Gastroesophageal sphincter (tissue), 4 donors: ENCODE measurements at regions not wholly inside any gene's neighbourhood (a gene's known extent, or its start where the extent isn't known, plus 50 kb on each side); places are given as distances from the start of the nearest gene placed in this dataset.

Experiments
- ATAC-seq: fragments of 150-250 bp; one replicate; pipeline ENCODE4 v1.9.1; 2016; ENCODE audit warnings: mild to moderate bottlenecking, moderate library complexity
- H3K27ac ChIP-seq, 4 donors: fragments of 200-600 bp; sonication (generic) in 3 of 4; 1 replicate in 3 of 4; 2 replicates in 1 of 4; pipeline ENCODE4 v1.5.1; 2016 to 2019
- H3K27me3 ChIP-seq: fragments of 200-600 bp; sonication (generic); one replicate; pipeline ENCODE4 v1.5.1; 2019
- H3K36me3 ChIP-seq, 2 donors: fragments of 200-600 bp; sonication (generic); one replicate each; pipeline ENCODE4 v1.5.1; 2019; ENCODE audit warnings: control low read depth in 1 of 2
- H3K4me1 ChIP-seq, 3 donors: fragments of 200-600 bp; sonication (generic); 1 replicate in 2 of 3; 2 replicates in 1 of 3; pipeline ENCODE4 v1.5.1; 2016 to 2019; ENCODE audit warnings: control low read depth in 2 of 3
- H3K4me3 ChIP-seq, 2 donors: fragments of 200-600 bp; sonication (generic); one replicate each; pipeline ENCODE4 v1.5.1; 2019; ENCODE audit warnings: mild to moderate bottlenecking in 1 of 2, moderate library complexity in 1 of 2
- H3K9me3 ChIP-seq, 3 donors: fragments of 200-600 bp; sonication (generic); one replicate each; pipeline ENCODE4 v1.5.1; 2017 to 2019; ENCODE audit warnings: control low read depth in 2 of 3
- EP300 ChIP-seq: sonication (generic); formaldehyde crosslinking; IDR thresholded peaks from one replicate; pipeline ENCODE4 v1.6.1; 2017; ENCODE audit warnings: antibody characterized with exemption, mild to moderate bottlenecking
- POLR2A ChIP-seq, 2 donors: fragments of 450-650 bp; IDR thresholded peaks; one replicate each; pipeline ENCODE4 v1.6.1; 2017; ENCODE audit warnings: antibody characterized with exemption in 2 of 2, mild to moderate bottlenecking in 2 of 2, moderate library complexity in 1 of 2
- POLR2AphosphoS5 ChIP-seq: sonication (generic); formaldehyde crosslinking; IDR thresholded peaks from one replicate; pipeline ENCODE4 v1.6.1; 2017; ENCODE audit warnings: antibody characterized with exemption
- WGBS, 2 donors: methylation state at CpG; one replicate each; pipeline ENCODE4 v1.1.5; 2018; ENCODE audit warnings: low coverage in 1 of 2; 5-methylcytosine and 5-hydroxymethylcytosine counted together
- TF ChIP-seq, protein P1 (sequence below), 4 experiments: fragments of 200-600 bp in 2 of 4; fragments of 450-650 bp in 2 of 4; sonication (generic) in 1 of 4; IDR thresholded peaks; one replicate each; pipeline ENCODE4 v1.5.1; 2017 to 2019; ENCODE audit warnings: antibody characterized with exemption in 4 of 4, mild to moderate bottlenecking in 2 of 4, moderate library complexity in 2 of 4

DNA sequence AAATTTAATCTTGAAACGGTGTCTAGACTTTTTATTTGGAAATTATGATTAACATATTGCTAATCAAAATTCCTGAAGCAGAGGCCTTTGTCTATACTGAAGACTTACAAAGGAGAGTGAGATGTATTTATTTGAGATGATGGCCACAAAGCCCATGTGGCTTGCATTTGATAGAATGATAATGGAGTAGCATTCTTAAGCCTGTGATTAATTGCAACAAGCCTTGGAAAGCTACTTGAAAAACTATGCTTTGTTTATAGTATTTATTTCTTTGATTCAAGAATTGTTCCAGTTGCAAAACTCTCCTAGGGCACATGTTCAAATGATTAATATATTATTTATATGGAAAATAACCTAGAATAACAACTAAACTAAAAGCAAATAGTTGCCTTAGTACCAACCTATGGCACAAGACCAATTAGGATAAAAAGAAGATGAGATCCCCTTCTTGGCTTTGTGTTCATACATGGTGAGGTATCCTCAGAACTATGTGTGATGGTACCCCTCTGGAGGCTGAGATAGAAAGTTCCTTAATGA, 244.1 kb upstream of the TBL1XR1 start:
- TF ChIP-seq EP300 = no peak
- TF ChIP-seq, protein P1, sequence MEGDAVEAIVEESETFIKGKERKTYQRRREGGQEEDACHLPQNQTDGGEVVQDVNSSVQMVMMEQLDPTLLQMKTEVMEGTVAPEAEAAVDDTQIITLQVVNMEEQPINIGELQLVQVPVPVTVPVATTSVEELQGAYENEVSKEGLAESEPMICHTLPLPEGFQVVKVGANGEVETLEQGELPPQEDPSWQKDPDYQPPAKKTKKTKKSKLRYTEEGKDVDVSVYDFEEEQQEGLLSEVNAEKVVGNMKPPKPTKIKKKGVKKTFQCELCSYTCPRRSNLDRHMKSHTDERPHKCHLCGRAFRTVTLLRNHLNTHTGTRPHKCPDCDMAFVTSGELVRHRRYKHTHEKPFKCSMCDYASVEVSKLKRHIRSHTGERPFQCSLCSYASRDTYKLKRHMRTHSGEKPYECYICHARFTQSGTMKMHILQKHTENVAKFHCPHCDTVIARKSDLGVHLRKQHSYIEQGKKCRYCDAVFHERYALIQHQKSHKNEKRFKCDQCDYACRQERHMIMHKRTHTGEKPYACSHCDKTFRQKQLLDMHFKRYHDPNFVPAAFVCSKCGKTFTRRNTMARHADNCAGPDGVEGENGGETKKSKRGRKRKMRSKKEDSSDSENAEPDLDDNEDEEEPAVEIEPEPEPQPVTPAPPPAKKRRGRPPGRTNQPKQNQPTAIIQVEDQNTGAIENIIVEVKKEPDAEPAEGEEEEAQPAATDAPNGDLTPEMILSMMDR (IDR thresholded peaks at IDR 0.05) = no peak
- no peak for TF ChIP-seq POLR2A (IDR thresholded peaks at IDR 0.05)
- no peak for TF ChIP-seq POLR2AphosphoS5
- no peak for ATAC-seq
- Histone ChIP-seq H3K27me3 (no peaks in the 10 kb centered on the region), H3K4me3 (peak overlapping the region; percentile 41 to 71), H3K4me1 (peaks cover 12 to 56% (median 16%) of the 10 kb centered on the region in 3 donors), H3K9me3 (no peaks in the 10 kb centered on the region), H3K36me3 (no peaks in the 10 kb centered on the region), H3K27ac (peak overlapping the region; percentile 78 to 97 (median 85))
- 80 to 82% methylated on average over 1 of the region's 1 CpG for WGBS, 2 donors

DNA sequence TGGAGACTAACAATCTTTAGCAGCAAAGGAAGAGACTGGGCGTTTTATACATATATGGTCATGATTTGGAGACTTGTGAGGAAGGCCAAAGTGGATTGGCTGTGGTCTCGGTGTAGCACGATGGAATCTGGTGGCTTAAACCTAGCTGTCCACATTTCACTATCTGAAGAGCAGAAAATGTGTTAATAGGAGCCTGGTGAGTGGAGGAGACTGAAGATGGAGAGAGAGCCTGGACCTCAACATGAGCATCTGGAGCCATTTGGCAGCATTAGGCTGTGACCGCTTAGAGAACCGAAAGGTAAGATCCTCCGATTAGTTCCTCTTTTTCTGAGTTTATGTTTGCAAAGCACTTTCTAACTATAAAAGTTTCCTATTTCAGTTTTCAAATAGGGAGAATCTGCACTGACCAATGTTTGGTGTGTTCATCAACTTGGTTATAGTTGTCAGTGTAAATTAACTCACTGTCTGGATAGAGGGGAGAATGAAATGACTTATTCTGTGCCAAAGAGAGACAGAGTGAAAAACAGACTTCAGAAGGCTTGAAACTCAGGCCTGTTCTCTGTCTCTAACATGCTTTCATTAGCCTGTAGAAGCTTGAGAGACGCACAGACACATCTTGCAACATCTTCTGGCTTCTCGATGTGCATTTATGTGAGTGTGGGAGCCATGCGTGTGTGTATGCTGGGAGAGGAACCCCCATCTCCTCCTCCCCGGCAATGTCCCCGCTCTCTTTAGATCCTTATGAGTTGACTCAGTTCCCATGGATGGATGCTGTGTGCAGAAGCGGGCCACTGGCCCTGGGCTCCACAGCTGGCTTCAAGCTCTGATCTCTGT, 244.7 kb upstream of the TBL1XR1 start:
- Histone ChIP-seq H3K4me3 (peak overlapping the region; percentile 41 to 71), H3K4me1 (peaks cover 12 to 63% (median 19%) of the 10 kb centered on the region in 3 donors), H3K27ac (peak overlapping the region; percentile 78 to 97 (median 85)), H3K36me3 (no peaks in the 10 kb centered on the region), H3K27me3 (no peaks in the 10 kb centered on the region), H3K9me3 (no peaks in the 10 kb centered on the region)
- 33 to 40% methylated on average over 11 of the region's 12 CpGs for WGBS, 2 donors
- TF ChIP-seq POLR2A (IDR thresholded peaks at IDR 0.05) (peak in 1 of 2 donors; percentile 13), EP300 (no peak)
- peak; percentile 48 for ATAC-seq

DNA sequence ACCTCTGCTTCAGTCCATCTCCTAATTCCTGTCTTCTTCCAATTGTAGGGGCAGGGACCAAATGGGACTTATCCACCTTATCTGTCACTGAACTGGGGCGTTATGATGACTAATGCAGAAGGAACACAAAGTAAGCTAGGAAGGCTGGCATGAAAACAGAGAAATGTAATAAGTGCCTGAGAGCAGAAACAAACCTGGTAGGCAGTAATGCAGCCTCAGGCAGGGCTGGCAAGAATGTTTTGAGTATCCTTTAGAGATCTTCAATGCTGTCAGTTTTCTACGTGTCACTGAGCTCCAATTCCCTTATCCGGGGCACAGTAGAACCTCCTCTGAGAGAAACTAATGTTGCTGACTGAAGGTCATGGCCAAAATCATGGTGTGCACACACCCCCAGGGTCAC, 246.2 kb upstream of the TBL1XR1 start:
- peak overlapping the region; percentile 41 to 71 for H3K4me3 ChIP-seq
- peaks cover 12 to 66% (median 19%) of the 10 kb centered on the region in 3 donors for H3K4me1 ChIP-seq
- 34 to 45% methylated on average over 2 of the region's 3 CpGs for WGBS, 2 donors
- H3K9me3 ChIP-seq = no peaks in the 10 kb centered on the region
- peak overlapping the region; percentile 78 to 97 (median 85) for H3K27ac ChIP-seq
- ATAC-seq = peak; percentile 55
- H3K27me3 ChIP-seq = no peaks in the 10 kb centered on the region
- no peaks in the 10 kb centered on the region for H3K36me3 ChIP-seq
- TF ChIP-seq POLR2AphosphoS5 (peak; percentile 60), POLR2A (IDR thresholded peaks at IDR 0.05) (no peak)

DNA sequence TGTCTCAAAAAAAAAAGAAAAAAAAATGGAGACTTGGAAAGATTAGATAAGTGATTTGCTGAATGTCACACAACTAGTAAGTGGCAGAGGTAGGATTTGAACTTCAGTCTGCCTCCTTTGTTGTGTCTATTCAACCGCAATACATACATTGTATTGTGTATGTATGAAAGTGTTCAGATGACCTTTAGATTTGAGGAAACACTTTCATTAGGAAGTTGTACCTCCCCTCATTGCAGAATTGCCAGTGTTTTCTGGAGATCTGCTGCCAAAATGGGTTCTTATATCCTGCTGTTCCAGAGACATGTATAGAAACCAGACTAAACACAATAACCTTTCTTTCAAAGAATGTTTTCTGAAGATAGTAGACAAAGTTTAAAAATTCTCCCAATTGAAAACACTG, 247.4 kb upstream of the TBL1XR1 start:
- H3K4me3 ChIP-seq = no peak overlapping the region

DNA sequence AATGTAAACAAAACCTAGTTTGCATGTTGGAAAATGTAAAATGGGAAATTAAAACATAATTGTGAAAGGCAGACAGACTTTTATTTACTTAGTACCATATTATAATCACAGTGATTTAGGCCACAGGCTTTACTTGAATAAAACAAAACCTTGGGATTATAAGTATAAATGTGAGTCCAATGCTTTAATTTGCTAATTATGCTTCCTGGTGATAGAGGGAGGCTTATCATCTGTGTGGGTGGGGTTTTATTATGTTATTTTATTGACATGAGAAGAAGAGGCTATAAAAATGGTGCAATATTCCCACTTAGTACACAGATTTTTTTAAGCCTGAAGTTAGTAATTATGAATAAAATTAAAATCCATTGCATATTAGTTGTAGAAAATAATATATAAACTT, 248.3 kb upstream of the TBL1XR1 start:
- Histone ChIP-seq H3K36me3 (no peaks in the 10 kb centered on the region), H3K4me1 (peaks cover 3 to 45% (median 13%) of the 10 kb centered on the region in 3 donors), H3K27me3 (no peaks in the 10 kb centered on the region), H3K27ac (peak overlapping the region; percentile 54 to 86 (median 68)), H3K9me3 (no peaks in the 10 kb centered on the region), H3K4me3 (no peak overlapping the region)
- no peak for TF ChIP-seq POLR2AphosphoS5
- TF ChIP-seq, protein P1 (IDR thresholded peaks at IDR 0.05) = no peak
- no peak for TF ChIP-seq POLR2A (IDR thresholded peaks at IDR 0.05)
- TF ChIP-seq EP300 = no peak
- no peak for ATAC-seq

More for the DNA sequence above, 247.4 kb upstream of the TBL1XR1 start:
- no peaks in the 10 kb centered on the region for H3K36me3 ChIP-seq
- TF ChIP-seq POLR2A (IDR thresholded peaks at IDR 0.05) (no peak), EP300 (no peak)
- H3K27ac ChIP-seq = peak overlapping the region in 3 of 4 donors; percentile 22 to 86 (median 84)
- WGBS, 2 donors = 92 to 100% methylated on average over 1 of the region's 1 CpG
- no peak for ATAC-seq
- H3K9me3 ChIP-seq = no peaks in the 10 kb centered on the region
- peaks cover 10 to 54% (median 14%) of the 10 kb centered on the region in 3 donors for H3K4me1 ChIP-seq
- no peaks in the 10 kb centered on the region for H3K27me3 ChIP-seq

DNA sequence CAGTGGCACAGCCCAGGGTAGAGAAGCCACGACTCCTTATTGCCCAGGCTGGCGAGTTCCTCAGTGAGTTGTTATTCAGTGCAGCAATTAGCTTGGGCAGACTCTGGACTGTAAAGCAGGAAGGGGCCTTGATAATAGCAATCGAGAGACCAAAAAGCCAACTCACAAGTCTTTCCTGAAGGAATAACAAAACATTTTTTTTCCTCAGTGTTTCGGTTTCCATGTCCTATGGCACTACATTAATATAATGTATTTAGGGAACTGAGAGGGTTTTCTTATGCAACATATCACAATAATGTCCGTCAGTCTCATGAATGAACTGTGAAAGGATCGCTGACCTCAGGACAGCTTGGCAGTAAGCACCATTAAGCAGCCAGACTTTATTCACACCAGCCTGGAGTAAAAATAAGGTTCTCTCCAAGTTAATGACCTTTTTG, 248.9 kb upstream of the TBL1XR1 start:
- Histone ChIP-seq H3K27ac (peak overlapping the region; percentile 54 to 86 (median 68)), H3K36me3 (no peaks in the 10 kb centered on the region), H3K4me3 (peak overlapping the region in 1 of 2 donors; percentile 8), H3K4me1 (peaks cover 0 to 47% (median 13%) of the 10 kb centered on the region in 3 donors), H3K27me3 (no peaks in the 10 kb centered on the region), H3K9me3 (no peaks in the 10 kb centered on the region)
- no peak for ATAC-seq
- peak; percentile 27 for TF ChIP-seq POLR2AphosphoS5
- TF ChIP-seq EP300 = no peak
- 23 to 55% methylated on average over 5 to 6 of the region's 6 CpGs for WGBS, 2 donors
